ENCODE measurements at regions not wholly inside any gene's neighbourhood (a gene's known extent, or its start where the extent isn't known, plus 50 kb on each side); places are given as distances from the start of the nearest gene placed in this dataset.

DNA sequence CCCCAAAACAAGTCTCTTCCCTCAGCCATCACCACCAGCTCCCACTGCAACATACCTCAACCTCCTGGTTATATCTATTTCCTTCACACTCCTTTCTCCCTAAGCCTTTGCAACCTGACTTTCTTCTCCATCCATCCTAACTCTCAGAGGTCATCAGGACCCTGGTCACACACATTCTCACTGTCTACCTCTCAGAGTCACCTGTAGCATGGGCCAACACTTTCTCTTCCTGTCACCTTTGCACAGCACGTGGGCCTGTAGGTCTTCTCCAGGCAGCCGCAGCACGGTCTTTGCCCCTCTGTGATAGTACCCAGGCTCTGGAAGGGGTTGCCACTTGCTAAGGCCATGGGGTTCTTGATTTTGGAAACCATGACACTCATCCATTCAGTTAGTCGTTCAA is 921.1 kb downstream of the UQCRFS1 start:
- ATAC-seq, result no peak
- Histone ChIP-seq H3K4me1 (no peaks in the 10 kb centered on the region), H3K27ac (no peak overlapping the region), H3K9me3 (peaks cover 5% of the 10 kb centered on the region), H3K36me3 (ENCODE audit: insufficient read depth in 1 of 2, low read depth in 1 of 2) (no peaks in the 10 kb centered on the region), H3K27me3 (ENCODE audit: insufficient read depth in 3 of 3, low read length in 2 of 3) (no peaks in the 10 kb centered on the region), H3K4me3 (no peak overlapping the region)
- WGBS, 3 donors, result 64 to 88% (median 85%) methylated on average over 4 of the region's 4 CpGs
- no peak for DNase-seq
- intact Hi-C loops (cut with DNase I), result no loop called here
- TF ChIP-seq, protein P1, sequence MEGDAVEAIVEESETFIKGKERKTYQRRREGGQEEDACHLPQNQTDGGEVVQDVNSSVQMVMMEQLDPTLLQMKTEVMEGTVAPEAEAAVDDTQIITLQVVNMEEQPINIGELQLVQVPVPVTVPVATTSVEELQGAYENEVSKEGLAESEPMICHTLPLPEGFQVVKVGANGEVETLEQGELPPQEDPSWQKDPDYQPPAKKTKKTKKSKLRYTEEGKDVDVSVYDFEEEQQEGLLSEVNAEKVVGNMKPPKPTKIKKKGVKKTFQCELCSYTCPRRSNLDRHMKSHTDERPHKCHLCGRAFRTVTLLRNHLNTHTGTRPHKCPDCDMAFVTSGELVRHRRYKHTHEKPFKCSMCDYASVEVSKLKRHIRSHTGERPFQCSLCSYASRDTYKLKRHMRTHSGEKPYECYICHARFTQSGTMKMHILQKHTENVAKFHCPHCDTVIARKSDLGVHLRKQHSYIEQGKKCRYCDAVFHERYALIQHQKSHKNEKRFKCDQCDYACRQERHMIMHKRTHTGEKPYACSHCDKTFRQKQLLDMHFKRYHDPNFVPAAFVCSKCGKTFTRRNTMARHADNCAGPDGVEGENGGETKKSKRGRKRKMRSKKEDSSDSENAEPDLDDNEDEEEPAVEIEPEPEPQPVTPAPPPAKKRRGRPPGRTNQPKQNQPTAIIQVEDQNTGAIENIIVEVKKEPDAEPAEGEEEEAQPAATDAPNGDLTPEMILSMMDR (IDR thresholded peaks at IDR 0.05), result no peak

DNA sequence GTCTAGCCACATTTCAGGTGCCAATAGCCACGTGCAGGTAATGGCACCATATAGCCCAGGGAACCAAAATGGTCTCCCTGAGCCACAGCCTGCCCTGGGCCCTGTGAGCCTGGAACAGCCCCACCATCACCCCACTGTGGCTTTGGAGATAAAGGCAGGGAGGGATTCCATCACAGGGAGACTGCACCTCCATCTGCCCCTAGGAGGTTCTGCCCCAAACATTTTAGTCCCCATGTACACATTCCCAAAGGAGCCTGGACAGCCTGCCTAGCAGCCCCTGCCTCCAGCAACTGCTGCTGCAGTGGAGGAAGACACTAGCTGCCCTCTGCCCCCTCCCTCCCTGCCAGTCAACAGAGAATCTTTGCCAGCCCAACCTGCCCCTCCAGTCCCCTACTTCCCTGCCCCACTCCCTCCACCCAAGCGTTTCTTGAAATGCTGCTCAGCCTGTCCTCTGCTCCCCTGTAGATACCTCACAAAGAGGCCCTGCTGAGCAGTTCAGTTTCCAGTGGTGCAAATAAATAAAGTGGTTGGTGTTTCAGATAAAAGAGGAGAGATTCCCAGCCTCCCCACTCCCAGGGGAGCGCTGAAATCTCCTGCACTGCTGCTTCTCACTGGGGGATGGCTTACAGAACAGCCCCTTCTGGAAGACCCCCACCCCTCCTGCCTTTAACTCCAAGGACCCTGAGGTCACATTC is 921.8 kb downstream of the UQCRFS1 start:
- Histone ChIP-seq H3K9me3 (peaks cover 5% of the 10 kb centered on the region), H3K36me3 (ENCODE audit: insufficient read depth in 1 of 2, low read depth in 1 of 2) (no peaks in the 10 kb centered on the region), H3K4me3 (no peak overlapping the region), H3K27ac (no peak overlapping the region), H3K4me1 (no peaks in the 10 kb centered on the region), H3K27me3 (ENCODE audit: insufficient read depth in 3 of 3, low read length in 2 of 3) (no peaks in the 10 kb centered on the region)
- TF ChIP-seq, protein P1 (IDR thresholded peaks at IDR 0.05), result no peak
- DNase-seq (no peak), ATAC-seq (no peak)
- intact Hi-C loops (cut with DNase I), result no loop called here
- WGBS, 3 donors, result 76 to 80% (median 79%) methylated on average over 3 of the region's 3 CpGs

DNA sequence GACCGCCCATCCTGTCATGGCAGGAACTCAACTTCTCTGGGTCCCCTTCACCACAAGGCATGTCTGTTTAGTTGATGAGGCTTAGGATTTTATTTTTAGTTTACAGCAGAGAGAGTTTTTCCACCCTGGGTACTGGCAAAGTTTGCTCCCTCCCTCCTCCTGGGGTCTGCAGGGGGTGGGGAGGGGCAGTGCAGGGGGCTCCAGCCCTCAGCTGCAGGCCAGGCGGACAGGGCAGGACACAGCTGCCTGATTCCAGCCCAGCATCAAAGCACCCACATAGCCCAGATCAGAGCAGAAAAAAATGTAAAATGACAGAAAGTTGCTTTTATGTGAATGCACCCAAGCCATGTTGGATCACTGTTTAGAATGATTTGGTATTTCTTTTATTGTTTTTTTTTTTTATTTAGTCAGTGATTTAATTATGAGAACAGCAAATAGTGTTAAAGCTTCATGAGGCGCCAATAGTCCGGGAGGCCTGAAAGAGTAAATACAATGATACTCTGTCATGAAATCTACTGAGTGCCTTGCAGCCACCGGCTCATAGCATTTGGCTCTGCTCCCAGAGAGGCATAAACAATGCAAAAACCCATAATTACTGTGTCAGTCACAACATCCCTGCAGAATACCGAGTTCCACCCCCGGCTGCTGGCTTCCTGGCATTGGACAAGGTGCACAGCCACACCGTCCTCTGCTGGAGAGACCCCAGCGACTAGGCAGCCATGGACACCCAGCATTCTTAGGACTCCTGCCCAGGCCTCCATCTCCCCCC is 923.5 kb downstream of the UQCRFS1 start:
- H3K9me3 ChIP-seq, result no peaks in the 10 kb centered on the region
- H3K27ac ChIP-seq, result no peak overlapping the region
- no peaks in the 10 kb centered on the region for H3K36me3 ChIP-seq (ENCODE audit: insufficient read depth in 1 of 2, low read depth in 1 of 2)
- no peak for DNase-seq
- TF ChIP-seq, protein P1 (IDR thresholded peaks at IDR 0.05), result no peak
- ATAC-seq, result no peak
- 19 to 27% (median 22%) methylated on average over 9 of the region's 9 CpGs for WGBS, 3 donors
- H3K4me1 ChIP-seq, result no peaks in the 10 kb centered on the region
- H3K27me3 ChIP-seq (ENCODE audit: insufficient read depth in 3 of 3, low read length in 2 of 3), result no peaks in the 10 kb centered on the region
- intact Hi-C loops (cut with DNase I), result no loop called here
- no peak overlapping the region for H3K4me3 ChIP-seq

DNA sequence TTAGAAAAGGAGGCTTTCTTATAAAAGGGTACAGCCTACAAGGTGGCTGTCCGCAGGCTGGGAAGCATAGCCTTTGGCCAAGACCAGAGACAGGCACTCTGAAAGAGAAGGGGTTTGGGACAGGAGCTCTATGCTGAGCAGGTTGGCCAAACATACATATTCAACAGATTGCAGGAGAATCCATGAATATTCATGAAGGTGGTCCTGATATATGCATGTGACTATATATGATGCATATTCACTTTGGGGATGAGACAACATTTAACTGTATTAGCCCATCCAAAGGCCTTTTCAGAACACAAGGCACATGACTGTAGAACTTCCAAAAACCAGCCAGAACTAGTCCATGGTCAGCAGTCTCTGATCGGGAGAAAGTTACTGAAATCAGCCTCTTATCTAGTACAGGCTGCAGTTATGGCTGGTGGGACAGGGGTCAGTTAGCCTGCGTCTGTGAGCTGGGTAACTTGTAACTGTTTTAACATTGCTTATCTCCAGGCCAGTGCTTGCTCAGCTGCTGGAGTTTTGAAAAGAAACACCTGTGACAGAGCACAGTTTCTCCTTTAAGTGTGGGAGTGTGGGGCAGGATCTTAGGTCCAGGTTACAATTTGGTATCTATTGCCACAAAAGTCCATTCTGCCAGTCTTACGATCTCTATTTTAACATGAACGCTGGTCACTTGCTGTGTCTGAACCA is 924.2 kb downstream of the UQCRFS1 start:
- no peak overlapping the region for H3K27ac ChIP-seq
- no peak for ATAC-seq
- intact Hi-C loops (cut with DNase I), result no loop called here
- peaks cover 0 to under 1% (median 0%) of the 10 kb centered on the region in 3 donors for H3K27me3 ChIP-seq (ENCODE audit: insufficient read depth in 3 of 3, low read length in 2 of 3)
- no peak for DNase-seq
- H3K4me3 ChIP-seq, result no peak overlapping the region
- H3K4me1 ChIP-seq, result no peaks in the 10 kb centered on the region
- H3K9me3 ChIP-seq, result no peaks in the 10 kb centered on the region
- WGBS, 3 donors, result 40 to 49% (median 48%) methylated on average over 5 of the region's 5 CpGs
- TF ChIP-seq, protein P1 (IDR thresholded peaks at IDR 0.05), result no peak
- H3K36me3 ChIP-seq (ENCODE audit: insufficient read depth in 1 of 2, low read depth in 1 of 2), result no peaks in the 10 kb centered on the region

All from psoas muscle (tissue), 7 donors.